ENCODE measurements at regions not wholly inside any gene's neighbourhood (a gene's known extent, or its start where the extent isn't known, plus 50 kb on each side); places are given as distances from the start of the nearest gene placed in this dataset.
"Not testable (repeated sequence)": the region's sequence is repeated elsewhere in the genome, so short reads cannot be mapped to it uniquely, and the experiment has no call there.

DNA sequence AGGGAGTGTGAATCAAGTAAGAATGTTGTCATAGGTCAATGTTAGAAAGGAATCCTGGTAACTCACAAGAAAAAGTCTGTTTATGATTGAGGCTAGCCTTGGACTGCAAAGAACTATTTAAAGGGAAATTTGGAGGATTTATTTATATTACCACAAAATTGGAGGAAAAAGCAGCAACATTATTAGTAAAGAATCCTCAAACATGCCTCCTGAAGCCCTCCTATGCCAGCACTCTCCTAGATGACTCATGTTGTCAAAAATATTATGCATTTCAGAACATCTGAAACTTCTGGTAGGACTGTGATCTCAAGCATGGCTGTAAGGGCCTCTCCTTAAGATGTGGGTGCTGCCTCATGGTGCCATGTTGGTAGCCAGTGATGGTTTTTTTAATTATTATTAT, 628.5 kb downstream of the CHSY3 start:
- Mint-ChIP-seq H3K4me1 (ENCODE audit: low read depth) (no peaks in the 10 kb centered on the region), H3K27ac (no peak overlapping the region), H3K9me3 (no peaks in the 10 kb centered on the region), H3K4me3 (no peak overlapping the region), H3K27me3 (ENCODE audit: low read depth) (no peaks in the 10 kb centered on the region), H3K36me3 (ENCODE audit: low read depth) (no peaks in the 10 kb centered on the region)

DNA sequence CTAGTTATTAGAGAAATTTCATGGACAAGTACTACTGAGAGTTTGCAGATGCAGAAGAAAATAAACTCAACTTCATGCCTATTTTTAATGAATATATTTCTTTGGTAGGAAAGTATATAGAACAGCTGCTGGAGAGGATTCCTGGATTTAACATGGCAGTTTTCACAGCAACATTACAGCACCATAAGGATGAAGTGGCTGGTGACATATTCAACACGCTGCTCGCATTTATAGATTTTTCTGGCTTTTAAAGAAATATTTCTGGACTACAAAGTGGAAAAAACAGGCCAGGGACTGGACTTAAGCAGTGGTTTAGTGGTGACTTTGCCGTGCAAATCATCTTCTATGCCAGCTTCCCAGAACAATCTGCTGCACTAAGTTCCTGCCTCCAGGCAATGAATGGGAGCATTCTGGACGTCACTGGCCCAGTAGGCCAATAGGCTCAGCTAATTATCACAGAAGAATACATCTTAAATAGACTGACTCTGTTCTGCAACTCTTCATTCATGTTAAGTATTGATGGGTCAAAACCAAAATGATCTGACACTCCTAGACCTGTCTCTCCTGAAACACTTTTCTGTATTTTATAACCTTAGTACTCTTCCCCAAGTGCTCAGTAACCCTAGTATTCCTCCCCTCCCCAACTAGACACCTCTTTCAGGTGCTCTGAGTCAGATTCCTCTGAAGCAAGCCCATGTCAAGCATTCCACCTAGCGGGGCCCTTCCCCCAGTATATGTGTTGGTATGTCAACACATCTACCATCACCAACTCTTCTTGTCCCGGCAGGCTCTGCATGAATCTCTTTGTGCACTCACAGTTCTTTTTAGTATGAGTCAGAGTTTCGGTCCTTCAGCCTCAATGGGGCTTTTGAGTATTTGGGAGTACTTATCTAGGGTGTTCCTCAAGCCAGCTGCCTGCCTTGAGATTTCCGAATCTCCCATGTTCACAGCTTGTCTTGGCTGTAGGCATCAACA, 625.5 kb downstream of the CHSY3 start:
- no peaks in the 10 kb centered on the region for H3K9me3 Mint-ChIP-seq
- no peak overlapping the region for H3K27ac Mint-ChIP-seq
- no peaks in the 10 kb centered on the region for H3K4me1 Mint-ChIP-seq (ENCODE audit: low read depth)
- H3K27me3 Mint-ChIP-seq (ENCODE audit: low read depth), result no peaks in the 10 kb centered on the region
- no peak overlapping the region for H3K4me3 Mint-ChIP-seq
- H3K36me3 Mint-ChIP-seq (ENCODE audit: low read depth), result no peaks in the 10 kb centered on the region

DNA sequence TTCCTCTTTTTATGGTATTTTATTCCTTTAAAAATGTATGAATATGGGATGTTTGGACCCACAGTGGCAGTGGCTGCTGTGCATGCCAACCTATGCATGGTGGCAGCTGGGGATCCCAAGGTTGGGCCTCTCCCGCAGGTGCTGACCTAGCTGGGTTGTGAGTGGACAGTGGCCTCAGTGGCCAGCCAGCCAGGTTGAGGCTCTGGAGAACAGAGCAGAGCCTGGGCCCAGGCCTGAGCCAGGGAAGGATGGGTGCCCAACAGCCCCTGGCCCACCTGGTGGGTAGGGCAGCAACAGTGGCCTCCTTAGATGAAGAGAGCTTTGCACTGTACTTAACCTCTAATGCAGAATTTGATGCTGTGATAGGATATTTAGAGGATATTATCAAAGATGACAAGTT, 624.8 kb downstream of the CHSY3 start:
- Mint-ChIP-seq H3K4me3 (no peak overlapping the region), H3K27me3 (ENCODE audit: low read depth) (no peaks in the 10 kb centered on the region), H3K4me1 (ENCODE audit: low read depth) (no peaks in the 10 kb centered on the region), H3K9me3 (no peaks in the 10 kb centered on the region), H3K36me3 (ENCODE audit: low read depth) (no peaks in the 10 kb centered on the region), H3K27ac (no peak overlapping the region)

DNA sequence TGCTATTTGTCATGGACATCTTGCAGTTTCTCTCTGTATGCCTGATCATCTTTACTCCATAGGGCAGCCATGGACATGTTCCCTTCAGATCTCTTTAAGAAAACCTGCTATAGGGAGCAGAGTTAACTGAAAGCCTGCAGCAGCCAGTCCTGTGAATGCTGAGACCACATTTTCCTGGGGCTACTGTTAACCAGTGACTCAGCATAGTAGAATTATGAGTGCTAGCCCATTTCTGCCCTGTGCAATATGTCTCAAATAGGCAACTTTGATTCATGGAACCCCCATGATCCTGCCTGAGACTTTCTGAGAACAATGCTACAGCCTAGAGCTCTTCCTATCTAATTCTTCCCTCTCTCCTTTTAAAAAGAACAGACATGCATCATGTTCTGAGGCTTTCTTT, 624.2 kb downstream of the CHSY3 start:
- no peaks in the 10 kb centered on the region for H3K4me1 Mint-ChIP-seq (ENCODE audit: low read depth)
- no peaks in the 10 kb centered on the region for H3K27me3 Mint-ChIP-seq (ENCODE audit: low read depth)
- no peaks in the 10 kb centered on the region for H3K9me3 Mint-ChIP-seq
- no peak overlapping the region for H3K4me3 Mint-ChIP-seq
- H3K27ac Mint-ChIP-seq, result no peak overlapping the region
- no peaks in the 10 kb centered on the region for H3K36me3 Mint-ChIP-seq (ENCODE audit: low read depth)

DNA sequence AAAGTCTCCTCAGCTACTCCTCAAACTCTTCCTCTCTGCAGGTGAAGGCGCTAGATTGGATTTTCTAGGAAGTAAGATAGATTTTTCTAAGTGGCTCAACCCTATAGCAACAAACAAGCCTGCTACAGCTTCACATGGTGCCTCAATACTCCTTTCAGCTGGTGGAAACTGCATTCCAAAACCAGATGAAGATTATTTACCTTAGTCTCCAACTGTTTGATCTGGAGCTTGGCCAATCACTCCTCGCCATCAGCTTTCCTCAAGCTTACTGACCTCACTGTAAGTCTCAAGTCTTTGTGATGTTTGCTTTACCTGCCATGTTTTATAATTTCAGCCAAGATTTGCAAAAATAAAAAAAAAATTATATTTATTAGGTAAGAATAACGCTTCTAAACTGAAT, 622.4 kb downstream of the CHSY3 start:
- Mint-ChIP-seq H3K4me3 (no peak overlapping the region), H3K9me3 (no peaks in the 10 kb centered on the region), H3K4me1 (ENCODE audit: low read depth) (no peaks in the 10 kb centered on the region), H3K27ac (no peak overlapping the region), H3K27me3 (ENCODE audit: low read depth) (no peaks in the 10 kb centered on the region), H3K36me3 (ENCODE audit: low read depth) (no peaks in the 10 kb centered on the region)

DNA sequence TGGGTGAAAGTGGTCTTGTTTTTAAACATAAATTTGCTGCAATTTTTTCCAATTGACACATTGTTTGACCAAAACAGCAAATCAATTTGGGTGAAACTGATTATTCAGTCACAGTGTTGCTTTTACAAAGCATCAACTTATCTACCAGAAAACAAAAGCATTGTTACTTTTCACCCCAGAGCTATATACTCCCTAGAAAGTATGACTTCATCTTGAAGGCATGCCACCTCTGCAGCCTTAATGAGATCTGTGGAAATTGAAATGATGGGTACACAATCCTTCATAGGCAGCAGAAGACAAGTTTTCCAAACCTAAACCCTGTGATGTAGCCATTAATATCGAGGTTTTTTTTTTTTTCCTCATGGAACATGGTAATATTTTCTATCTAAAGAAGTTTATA, 615.9 kb downstream of the CHSY3 start:
- Mint-ChIP-seq H3K9me3 (peaks cover 16% of the 10 kb centered on the region), H3K4me1 (ENCODE audit: low read depth) (no peaks in the 10 kb centered on the region), H3K36me3 (ENCODE audit: low read depth) (no peaks in the 10 kb centered on the region), H3K4me3 (no peak overlapping the region), H3K27me3 (ENCODE audit: low read depth) (no peaks in the 10 kb centered on the region), H3K27ac (no peak overlapping the region)

DNA sequence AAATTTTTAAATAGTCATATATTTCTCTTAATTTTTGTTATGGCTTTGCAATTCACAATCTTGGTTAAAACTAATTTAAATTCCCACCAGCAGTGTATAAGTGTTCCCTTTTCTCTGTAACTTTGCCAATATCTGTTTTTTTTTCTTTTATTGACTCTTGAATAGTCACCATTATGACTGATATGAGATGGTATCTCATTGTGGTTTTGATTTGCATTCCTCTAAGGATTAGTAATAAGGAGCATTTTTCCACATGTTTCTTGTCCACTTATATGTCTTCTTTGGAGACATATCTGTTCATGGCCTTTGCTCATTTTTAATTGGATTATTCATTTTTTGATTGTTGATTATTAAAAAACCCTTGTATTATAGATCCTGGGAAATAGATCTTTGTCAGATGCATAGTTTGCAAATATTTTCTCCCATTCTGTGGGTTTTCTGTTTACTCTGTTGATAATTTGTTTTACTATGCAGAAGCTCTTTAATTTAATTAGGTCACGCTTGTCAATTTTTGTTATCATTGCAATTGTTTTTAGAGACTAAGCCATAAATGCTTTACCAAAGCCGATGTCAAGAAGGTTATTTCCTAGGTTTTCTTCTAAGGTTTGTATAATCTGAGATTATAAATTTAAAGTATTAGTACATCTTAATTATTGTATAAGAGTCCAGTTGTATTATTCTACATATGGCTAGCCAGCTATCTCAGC, 610.9 kb downstream of the CHSY3 start:
- Mint-ChIP-seq H3K27me3 (ENCODE audit: low read depth) (no peaks in the 10 kb centered on the region), H3K4me3 (no peak overlapping the region), H3K9me3 (peaks cover 16% of the 10 kb centered on the region), H3K27ac (no peak overlapping the region), H3K36me3 (ENCODE audit: low read depth) (no peaks in the 10 kb centered on the region), H3K4me1 (ENCODE audit: low read depth) (no peaks in the 10 kb centered on the region)

DNA sequence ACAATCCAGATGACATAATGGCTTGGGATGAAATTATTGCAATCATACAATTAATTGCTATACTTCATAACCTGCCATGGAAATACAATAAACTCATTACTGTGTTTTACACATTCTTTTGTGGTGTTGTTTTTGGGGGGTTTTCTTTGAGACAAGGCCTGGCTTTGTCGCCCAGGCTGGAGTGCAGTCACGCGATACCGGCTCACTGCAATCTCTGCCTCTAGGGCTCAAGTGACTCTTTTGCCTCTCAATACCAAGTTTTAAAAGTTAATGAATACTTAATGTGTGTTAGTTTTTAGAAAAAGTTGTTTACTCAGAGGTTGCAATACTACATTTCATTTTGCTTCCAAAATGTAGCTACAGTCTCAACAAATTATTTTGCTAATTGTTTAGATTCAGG, 598.4 kb downstream of the CHSY3 start:
- no peaks in the 10 kb centered on the region for H3K27me3 Mint-ChIP-seq (ENCODE audit: low read depth)
- H3K27ac Mint-ChIP-seq, result no peak overlapping the region
- no peaks in the 10 kb centered on the region for H3K9me3 Mint-ChIP-seq
- no peaks in the 10 kb centered on the region for H3K4me1 Mint-ChIP-seq (ENCODE audit: low read depth)
- H3K36me3 Mint-ChIP-seq (ENCODE audit: low read depth), result no peaks in the 10 kb centered on the region
- H3K4me3 Mint-ChIP-seq, result no peak overlapping the region

DNA sequence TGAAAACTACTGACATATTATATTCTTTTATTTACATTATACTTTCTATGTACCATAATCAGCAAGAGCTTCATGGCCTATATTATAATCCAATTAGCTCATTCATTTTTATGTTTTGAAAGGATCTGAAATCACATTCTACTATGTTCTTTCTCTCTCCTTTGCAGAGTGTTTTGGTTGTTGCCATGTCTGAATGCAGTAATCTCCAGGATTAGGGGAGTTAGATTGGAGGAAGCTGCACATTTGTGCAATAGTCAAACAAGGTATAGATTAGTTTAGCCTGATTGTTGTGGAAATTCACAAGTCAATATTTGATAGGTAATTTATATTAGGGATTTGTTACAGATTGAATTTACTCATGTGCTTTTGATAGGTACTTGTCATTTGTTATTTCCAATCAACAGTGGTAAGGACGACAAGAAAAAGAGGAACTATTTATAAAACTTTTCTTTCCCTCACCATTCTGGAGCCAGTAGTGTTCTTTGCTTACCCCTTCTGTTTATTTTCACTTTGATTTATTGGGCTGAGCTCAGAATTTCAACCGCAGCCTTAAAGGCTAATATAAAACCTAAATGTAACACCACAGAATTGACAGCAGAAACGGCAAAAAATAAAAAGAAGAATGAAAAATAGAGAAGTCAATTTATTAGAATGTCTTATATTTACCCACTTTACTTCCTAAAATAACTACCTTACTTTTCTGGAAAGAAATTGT, 597.0 kb downstream of the CHSY3 start:
- no peaks in the 10 kb centered on the region for H3K36me3 Mint-ChIP-seq (ENCODE audit: low read depth)
- H3K9me3 Mint-ChIP-seq, result no peaks in the 10 kb centered on the region
- no peaks in the 10 kb centered on the region for H3K27me3 Mint-ChIP-seq (ENCODE audit: low read depth)
- H3K27ac Mint-ChIP-seq, result no peak overlapping the region
- no peak overlapping the region for H3K4me3 Mint-ChIP-seq
- no peaks in the 10 kb centered on the region for H3K4me1 Mint-ChIP-seq (ENCODE audit: low read depth)

DNA sequence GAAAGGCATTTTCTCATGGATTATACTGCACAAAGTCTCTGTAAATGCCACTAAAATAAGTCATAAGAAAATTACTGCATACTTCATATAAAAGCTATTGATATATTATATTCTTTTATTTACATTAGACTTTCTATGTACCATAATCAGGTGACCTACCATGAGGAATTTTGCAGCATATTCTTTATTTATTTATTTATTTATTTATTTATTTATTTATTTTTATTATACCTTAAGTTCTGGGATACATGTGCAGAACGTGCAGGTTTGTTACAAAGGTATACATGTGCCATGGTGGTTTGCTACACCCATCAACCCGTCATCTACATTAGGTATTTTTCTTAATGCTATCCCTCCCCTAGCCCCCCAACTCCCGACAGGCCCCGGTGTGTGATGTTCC, 596.2 kb downstream of the CHSY3 start:
- not testable (repeated sequence) for H3K9me3 Mint-ChIP-seq; H3K4me1 Mint-ChIP-seq (ENCODE audit: low read depth); H3K27me3 Mint-ChIP-seq (ENCODE audit: low read depth); H3K27ac Mint-ChIP-seq; H3K36me3 Mint-ChIP-seq (ENCODE audit: low read depth); H3K4me3 Mint-ChIP-seq

DNA sequence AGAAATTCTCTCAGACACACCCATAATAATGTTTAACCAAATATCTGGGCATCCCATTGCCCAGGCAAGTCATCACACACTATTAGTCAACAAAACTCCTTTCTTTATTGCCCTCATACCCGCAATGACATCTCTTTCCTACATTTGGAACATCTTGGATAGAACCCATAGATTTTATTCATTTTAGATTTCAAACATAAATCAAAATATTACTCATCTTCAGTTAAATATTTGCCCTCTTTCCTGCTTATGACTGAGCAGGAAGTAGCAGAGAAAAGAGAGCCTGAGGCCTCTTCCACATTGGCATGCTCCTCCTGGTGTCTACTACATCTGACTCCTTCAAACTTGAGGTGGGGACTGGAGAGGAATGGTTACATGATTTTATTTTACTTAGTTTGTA, 592.0 kb downstream of the CHSY3 start:
- H3K4me3 Mint-ChIP-seq, result no peak overlapping the region
- H3K36me3 Mint-ChIP-seq (ENCODE audit: low read depth), result no peaks in the 10 kb centered on the region
- H3K27me3 Mint-ChIP-seq (ENCODE audit: low read depth), result no peaks in the 10 kb centered on the region
- H3K9me3 Mint-ChIP-seq, result no peaks in the 10 kb centered on the region
- H3K27ac Mint-ChIP-seq, result no peak overlapping the region
- H3K4me1 Mint-ChIP-seq (ENCODE audit: low read depth), result no peaks in the 10 kb centered on the region

DNA sequence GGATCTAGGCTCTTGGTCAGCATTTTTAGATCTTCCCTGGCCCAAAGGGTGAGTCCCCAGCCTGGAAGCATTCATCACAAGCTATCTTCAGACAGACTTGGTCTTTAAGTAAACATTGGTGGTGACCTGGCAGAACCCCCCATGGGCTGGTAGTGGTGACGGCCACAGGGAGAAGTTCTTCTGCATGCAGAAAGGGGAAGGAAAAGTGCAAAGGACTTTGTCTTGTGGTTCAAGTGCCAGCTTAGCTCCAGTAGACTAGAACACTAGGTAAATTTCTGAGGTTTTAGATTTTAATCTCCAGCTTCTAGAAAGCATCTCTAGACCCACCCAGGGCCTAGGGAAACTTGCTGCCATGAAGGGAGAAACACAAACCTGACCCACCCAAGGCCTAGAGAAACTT, 584.0 kb downstream of the CHSY3 start:
- Mint-ChIP-seq H3K4me1 (ENCODE audit: low read depth) (no peaks in the 10 kb centered on the region), H3K27me3 (ENCODE audit: low read depth) (no peaks in the 10 kb centered on the region), H3K9me3 (no peaks in the 10 kb centered on the region), H3K27ac (no peak overlapping the region), H3K36me3 (ENCODE audit: low read depth) (no peaks in the 10 kb centered on the region), H3K4me3 (no peak overlapping the region)

DNA sequence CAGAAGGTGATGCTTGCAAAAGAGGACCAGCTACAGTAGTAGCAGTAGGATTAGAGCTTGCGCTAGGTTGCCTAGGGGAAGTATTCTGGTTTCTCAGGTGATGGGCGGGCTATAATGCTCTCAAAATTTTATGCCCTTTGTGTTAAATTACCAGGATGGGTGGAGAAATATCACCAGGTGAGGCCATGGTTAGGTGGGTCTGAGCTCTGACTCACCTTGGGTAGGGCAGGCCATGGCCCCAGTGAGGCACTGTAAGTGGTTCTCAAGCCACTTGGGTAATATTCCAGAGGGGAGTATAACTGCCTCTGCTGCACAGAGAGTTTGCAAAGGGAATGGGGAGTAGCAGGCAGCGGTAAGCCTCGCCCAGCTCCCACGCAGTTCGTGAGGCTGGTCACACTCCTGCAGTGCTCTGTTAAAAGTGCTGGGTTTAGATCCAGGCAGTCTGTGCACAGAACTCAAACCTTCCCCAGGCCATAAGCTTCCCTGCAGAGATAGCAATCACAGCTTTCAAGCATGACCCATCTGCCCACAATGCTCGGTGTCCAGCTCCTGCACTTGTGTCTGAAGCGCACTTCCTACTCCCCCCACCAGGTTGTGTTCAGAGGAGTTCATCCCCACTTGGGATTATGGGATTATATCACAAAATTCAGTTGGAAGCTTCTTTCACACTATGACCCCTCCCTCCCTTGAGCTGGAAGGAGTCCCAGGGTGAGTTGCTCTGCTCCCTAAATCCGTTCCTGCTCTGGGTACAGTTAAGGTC, 575.0 kb downstream of the CHSY3 start:
- H3K27me3 Mint-ChIP-seq (ENCODE audit: low read depth), result no peaks in the 10 kb centered on the region
- H3K27ac Mint-ChIP-seq, result no peak overlapping the region
- no peaks in the 10 kb centered on the region for H3K36me3 Mint-ChIP-seq (ENCODE audit: low read depth)
- H3K4me1 Mint-ChIP-seq (ENCODE audit: low read depth), result no peaks in the 10 kb centered on the region
- H3K4me3 Mint-ChIP-seq, result no peak overlapping the region
- H3K9me3 Mint-ChIP-seq, result no peaks in the 10 kb centered on the region

DNA sequence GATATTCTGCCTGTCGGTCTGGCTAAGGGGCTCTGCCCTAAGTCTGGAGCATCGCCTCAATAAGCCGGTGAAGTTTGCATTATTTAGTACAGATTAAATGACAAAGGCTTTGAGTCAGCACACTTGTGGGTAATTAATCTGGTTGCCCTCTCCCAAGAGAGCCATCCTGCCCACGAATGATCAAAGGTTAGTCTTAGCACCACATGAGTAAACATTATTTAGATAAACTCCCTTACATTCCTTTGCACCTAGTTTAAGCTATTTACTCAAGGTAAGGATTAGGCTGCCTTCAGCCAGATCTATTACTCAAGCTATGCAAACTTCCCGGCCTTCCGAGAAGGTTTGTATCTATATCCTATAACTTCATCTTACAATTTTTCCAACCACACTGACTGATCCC, 572.1 kb downstream of the CHSY3 start:
- H3K4me1 Mint-ChIP-seq (ENCODE audit: low read depth), result no peaks in the 10 kb centered on the region
- no peaks in the 10 kb centered on the region for H3K9me3 Mint-ChIP-seq
- H3K27me3 Mint-ChIP-seq (ENCODE audit: low read depth), result no peaks in the 10 kb centered on the region
- no peak overlapping the region for H3K4me3 Mint-ChIP-seq
- no peak overlapping the region for H3K27ac Mint-ChIP-seq
- no peaks in the 10 kb centered on the region for H3K36me3 Mint-ChIP-seq (ENCODE audit: low read depth)

Measured in T-helper 1 cell treated with Interleukin-12 subunit alpha and Interleukin-12 subunit beta and Interleukin-4 antibody, amounts not matched to agents 30 μg/mL and 1 μg/mL, for 36 hours (primary cell).